HG02588 (cell line): ENCODE measurements at regions not wholly inside any gene's neighbourhood (a gene's known extent, or its start where the extent isn't known, plus 50 kb on each side); places are given as distances from the start of the nearest gene placed in this dataset.

ENCODE experiments used
- ATAC-seq: cut with Tn5 transposase; IDR thresholded peaks from one replicate; pipeline ENCODE4 v1.9.1; 2021; ENCODE audit warnings: mild to moderate bottlenecking, moderate library complexity; ENCODE audit not compliant: unreplicated experiment

GRCh38 chr6:98657764-98658163 lies 176.6 kb upstream of the POU3F2 start:
- no peak for ATAC-seq

DNA sequence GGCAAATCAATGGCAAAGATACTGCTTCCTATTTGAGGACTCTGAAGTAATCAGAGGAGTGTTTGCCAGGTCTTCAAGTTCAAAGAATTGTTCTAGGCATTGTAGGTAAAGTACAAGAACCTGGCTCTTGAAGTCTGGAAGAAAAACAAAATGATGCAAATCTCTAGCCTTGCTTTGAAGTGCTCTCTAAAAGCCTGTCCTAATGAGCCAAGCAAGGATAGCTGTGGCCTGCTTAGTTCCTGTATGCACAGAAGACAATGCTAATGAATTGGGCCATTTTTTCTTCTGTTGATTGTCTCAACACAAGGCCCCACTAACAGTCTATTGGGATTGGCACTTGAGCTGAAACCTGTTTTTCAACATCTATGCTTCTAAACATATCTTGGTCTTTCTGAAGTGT lies 165.0 kb upstream of the POU3F2 start:
- no peak for ATAC-seq

DNA sequence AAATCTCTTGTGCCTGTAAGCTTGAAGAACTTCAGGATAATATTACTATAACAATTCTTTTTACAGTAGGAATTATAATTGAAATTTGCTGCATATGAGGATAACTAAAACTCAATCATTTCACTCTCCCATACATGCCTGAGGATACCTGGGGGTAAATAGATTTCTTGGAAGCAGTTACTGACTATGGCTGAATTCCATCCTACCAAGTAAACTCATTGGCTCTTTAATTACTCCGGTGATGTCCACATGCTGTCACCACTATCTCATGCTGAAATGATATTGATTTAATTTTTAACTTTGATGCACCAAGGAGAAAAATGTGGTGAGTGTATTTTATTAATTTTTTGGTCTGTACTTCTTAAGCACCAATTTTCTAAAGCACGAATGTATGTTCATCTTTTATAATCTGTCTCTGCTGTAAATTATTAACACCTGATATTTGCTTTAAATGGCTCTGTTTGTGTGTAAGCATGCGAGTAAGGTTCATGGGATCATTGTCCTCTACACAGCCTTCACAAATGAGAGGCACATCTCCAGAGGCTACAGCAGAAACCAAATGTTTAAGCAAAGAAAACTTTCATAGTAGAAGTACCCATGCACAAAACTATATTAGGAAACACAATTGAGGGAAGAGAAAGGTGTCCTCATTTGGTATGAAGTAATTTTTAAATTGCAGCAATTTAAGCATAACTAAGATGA lies 164.2 kb upstream of the POU3F2 start:
- no peak for ATAC-seq

DNA sequence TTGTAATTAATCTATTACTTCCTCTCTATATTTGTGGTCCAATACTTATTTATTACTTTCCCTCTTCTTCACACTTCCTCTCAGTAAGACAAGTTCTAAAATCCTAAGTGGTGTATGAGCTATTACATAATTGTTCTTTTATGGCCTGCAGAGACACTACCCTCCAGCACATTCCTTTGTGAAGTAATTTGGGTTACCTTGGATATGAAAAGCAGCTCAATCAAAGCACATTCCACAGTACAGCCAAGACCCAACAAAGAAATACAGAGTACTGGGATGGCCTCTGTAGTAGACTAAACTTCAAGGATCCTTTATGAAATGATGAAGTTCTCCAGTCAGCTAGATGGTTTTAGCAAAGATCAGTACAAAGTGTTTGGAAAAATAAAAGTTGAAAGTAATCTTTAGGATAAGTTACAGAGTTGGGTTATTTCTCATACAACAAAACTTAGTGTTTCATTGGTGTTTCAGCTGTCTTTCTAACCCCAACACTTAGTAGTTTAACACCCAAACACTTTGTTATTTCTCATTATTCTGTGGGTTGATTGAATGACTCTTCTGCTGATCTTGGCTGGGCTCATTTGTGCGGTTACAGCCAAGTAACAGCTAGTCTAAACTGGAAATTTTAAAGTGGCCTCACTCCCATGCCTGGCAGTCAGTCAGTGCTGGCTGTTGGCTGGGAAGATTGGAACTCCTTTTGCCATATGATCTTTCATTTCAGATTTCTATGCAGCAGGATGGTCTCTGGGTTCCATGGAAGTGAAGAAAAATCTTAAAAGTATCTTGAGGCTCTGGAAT lies 161.5 kb upstream of the POU3F2 start:
- ATAC-seq = no peak

GRCh38 chr6:98678481-98678880 lies 155.9 kb upstream of the POU3F2 start:
- no peak for ATAC-seq

DNA sequence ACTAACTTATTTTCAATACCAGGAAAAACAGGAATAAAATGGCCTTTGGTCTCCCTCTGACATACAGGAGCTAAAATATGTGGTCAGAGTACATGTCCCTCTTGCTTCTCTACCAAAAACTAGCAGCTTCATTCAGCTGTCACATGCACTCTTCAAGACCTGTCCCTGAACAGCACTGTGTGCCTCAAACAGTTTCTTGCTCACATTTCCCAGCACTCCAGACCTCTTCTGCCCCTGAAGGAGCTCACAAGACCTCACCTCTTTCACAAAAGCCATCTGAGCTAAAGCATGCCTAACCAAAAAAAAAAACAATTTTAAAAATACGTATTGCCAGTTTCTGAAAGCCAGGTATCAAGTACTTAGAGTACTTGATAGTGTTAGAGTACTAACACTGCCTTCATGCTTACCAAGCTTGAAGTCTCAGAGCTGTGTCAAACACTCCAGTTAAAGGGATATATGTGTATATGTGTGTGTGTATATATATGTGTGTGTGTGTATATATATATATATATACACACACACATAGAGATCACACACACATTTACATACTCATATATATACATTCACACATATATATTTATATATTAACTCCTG lies 148.3 kb upstream of the POU3F2 start:
- no peak for ATAC-seq

- ATAC-seq = no peak
These were observed 146.6 kb upstream of the POU3F2 start for GRCh38 chr6:98687752-98688151.

GRCh38 chr6:98695091-98695801 lies 139.1 kb upstream of the POU3F2 start:
- no peak for ATAC-seq

- no peak for ATAC-seq
These were observed 123.0 kb upstream of the POU3F2 start for GRCh38 chr6:98711380-98711779.

DNA sequence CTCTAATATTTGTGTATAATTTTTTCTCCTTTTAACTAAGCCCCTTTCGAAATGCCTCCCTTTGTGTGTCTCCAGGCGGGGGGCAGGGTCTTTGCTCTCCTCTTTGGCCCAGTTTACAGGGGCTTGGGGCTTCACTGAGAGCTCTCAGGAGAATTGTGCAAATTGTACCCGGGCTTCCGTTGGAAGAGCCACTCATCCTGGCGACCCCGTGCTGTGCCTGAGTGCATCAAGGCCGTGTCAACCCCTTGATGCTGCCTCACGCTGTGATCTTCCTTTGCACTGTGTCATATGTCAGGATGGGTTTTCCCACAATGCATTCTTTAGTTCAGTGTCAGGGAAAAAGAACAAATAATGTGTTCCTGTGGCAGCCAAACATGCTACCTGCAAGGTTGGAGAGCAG lies 118.0 kb upstream of the POU3F2 start:
- ATAC-seq = no peak

- no peak for ATAC-seq
These were observed 117.0 kb upstream of the POU3F2 start for GRCh38 chr6:98717322-98717877.

DNA sequence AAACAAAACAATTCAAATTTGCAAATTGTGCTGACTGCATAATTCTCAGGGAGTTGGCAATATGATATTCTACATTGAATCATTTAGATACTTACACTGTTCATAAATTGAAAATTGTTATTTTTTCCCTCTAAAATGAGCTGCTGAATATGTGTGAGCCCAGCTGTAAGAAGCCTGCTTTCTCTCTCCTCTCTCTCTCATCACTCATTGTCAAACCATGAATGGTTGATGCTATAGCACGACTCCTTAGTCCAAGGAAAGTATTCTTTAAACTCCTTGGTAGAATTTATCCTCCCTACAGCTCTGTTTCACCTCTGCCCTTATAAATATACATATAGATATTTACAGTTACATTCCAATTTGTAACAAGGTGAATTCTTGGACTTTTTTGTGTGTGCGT lies 116.4 kb upstream of the POU3F2 start:
- no peak for ATAC-seq

- no peak for ATAC-seq
These were observed 109.8 kb upstream of the POU3F2 start for GRCh38 chr6:98724537-98724936.

- no peak for ATAC-seq
These were observed 87.1 kb upstream of the POU3F2 start for GRCh38 chr6:98747273-98747672.

- ATAC-seq = no peak
These were observed 86.4 kb upstream of the POU3F2 start for GRCh38 chr6:98747960-98748359.

DNA sequence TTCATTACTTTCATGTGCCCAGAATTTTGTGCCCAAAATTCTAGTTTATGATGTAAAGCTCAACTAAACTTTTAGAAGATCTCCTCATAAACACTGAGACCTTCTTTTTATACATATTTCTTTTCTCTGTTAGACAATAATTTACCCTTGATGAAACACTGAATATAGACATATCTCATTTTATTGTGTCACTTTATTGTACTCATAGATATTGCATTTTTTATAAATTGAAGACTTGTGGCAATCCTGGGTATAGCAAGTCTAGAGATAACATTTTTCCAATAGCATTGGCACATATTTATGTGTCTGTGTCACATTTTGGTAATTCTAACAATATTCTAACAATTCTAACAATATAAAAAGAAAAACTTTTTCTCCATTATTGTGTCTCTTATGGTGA lies 74.9 kb upstream of the POU3F2 start:
- ATAC-seq = no peak

GRCh38 chr6:98764373-98764911 lies 69.9 kb upstream of the POU3F2 start:
- ATAC-seq = no peak

GRCh38 chr6:98769546-98769945 lies 64.8 kb upstream of the POU3F2 start:
- ATAC-seq = no peak

GRCh38 chr6:98775205-98775604 lies 59.2 kb upstream of the POU3F2 start:
- ATAC-seq = no peak

GRCh38 chr6:98777762-98778161 lies 56.6 kb upstream of the POU3F2 start:
- ATAC-seq = peak; percentile 100

GRCh38 chr6:98779618-98780017 lies 54.8 kb upstream of the POU3F2 start:
- no peak for ATAC-seq
